Skeletal muscle satellite cell (primary cell): ENCODE measurements at regions not wholly inside any gene's neighbourhood (a gene's known extent, or its start where the extent isn't known, plus 50 kb on each side); places are given as distances from the start of the nearest gene placed in this dataset.
"Not testable (repeated sequence)": the region's sequence is repeated elsewhere in the genome, so short reads cannot be mapped to it uniquely, and the experiment has no call there.

ENCODE experiments used
- H3K27me3 ChIP-seq: 2 replicates; pipeline ENCODE4 v1.7.0; 2013; ENCODE audit warnings: low read length; ENCODE audit not compliant: control insufficient read depth, insufficient read depth
- H3K36me3 ChIP-seq: 2 replicates; pipeline ENCODE4 v1.7.0; 2013; ENCODE audit warnings: mild to moderate bottlenecking, control low read depth, low read length; ENCODE audit not compliant: insufficient read depth
- H3K4me1 ChIP-seq: 2 replicates; pipeline ENCODE4 v1.7.0; 2013; ENCODE audit warnings: low read length; ENCODE audit not compliant: control insufficient read depth, insufficient read depth
- H3K4me2 ChIP-seq: 2 replicates; pipeline ENCODE4 v1.7.0; 2013; ENCODE audit warnings: mild to moderate bottlenecking, low read length
- H3K4me3 ChIP-seq: 2 replicates; pipeline ENCODE4 v1.7.0; 2013; ENCODE audit warnings: low read length
- H3K9ac ChIP-seq: 2 replicates; pipeline ENCODE4 v1.7.0; 2013; ENCODE audit warnings: mild to moderate bottlenecking, low read depth, low read length, moderate library complexity
- H3K9me3 ChIP-seq: replicated peaks from 2 replicates; pipeline ENCODE4 v1.7.0; 2013; ENCODE audit warnings: mild to moderate bottlenecking, control low read depth, low read length

DNA sequence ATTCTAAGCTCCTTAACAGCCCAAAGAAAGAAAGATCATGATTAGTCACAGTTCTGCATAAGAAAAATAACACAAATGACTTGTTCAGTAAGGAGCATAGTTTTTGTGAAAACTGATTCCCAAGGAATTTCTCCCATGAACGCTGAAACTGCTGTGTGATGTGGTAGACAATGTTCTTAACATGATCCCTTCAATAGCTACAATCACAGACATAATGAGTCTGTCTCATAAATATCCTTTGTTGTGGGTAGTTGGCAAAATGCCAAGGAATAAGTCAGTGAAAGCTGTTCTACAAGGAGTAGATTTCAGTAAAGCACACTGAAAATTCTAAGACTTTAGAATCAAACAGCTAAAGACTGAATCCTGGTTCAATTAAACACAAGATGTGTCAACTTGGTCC lies 404.8 kb downstream of the HLX start:
- H3K4me2 ChIP-seq = peak overlapping the region; percentile 18

DNA sequence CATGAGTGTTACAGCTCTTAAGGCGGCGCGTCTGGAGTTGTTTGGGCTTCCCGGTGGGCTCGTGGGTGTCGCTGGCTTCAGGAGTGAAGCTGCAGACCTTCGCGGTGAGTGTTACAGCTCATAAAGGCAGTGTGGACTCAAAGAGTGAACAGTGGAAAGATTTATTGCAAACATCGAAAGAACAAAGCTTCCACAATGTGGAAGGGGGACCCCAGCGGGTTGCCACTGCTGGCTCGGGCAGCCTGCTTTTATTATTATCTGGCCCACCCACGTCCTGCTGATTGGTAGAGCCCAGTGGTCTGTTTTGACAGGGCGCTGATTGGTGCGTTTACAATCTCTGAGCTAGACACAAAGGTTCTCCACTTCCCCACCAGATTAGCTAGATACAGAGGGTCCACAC lies 405.7 kb downstream of the HLX start:
- peaks cover 19% of the 10 kb centered on the region for H3K4me1 ChIP-seq
- H3K9me3 ChIP-seq, H3K36me3 ChIP-seq, H3K9ac ChIP-seq, H3K27me3 ChIP-seq, H3K4me3 ChIP-seq, H3K4me2 ChIP-seq: not testable (repeated sequence)

More for the DNA sequence above, 404.8 kb downstream of the HLX start:
- no peaks in the 10 kb centered on the region for H3K36me3 ChIP-seq
- H3K4me1 ChIP-seq = peaks cover 19% of the 10 kb centered on the region
- H3K4me3 ChIP-seq = no peak overlapping the region
- H3K9ac ChIP-seq = no peak overlapping the region
- no peaks in the 10 kb centered on the region for H3K9me3 ChIP-seq
- H3K27me3 ChIP-seq = no peaks in the 10 kb centered on the region

DNA sequence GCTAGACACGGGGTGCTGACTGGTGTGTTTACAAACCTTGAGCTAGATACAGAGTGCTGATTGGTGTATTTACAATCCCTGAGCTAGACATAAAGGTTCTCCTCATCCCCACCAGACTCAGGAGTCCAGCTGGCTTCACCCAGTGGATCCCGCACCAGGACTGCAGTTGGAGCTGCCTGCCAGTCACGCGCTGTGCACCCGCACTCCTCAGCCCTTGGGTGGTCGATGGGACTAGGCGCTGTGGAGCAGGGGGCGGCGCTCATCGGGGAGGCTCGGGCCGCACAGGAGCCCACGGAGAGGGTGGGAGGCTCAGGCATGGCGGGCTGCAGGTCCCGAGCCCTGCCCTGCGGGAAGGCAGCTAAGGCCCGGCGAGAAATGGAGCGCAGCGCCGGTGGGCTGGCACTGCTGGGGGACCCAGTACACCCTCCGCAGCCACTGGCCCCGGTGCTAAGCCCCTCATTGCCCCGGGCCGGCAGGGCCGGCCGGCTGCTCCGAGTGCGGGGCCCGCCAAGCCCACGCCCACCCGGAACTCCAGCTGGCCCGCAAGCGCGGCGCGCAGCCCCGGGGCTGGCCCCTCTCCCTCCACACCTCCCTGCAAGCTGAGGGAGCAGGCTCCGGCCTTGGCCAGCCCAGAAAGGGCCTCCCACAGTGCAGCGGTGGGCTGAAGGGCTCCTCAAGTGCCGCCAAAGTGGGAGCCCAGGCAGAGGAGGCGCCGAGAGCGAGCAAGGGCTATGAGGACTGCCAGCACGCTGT lies 406.4 kb downstream of the HLX start:
- H3K4me3 ChIP-seq, H3K27me3 ChIP-seq, H3K9me3 ChIP-seq, H3K4me2 ChIP-seq, H3K36me3 ChIP-seq, H3K9ac ChIP-seq: not testable (repeated sequence)
- peaks cover 19% of the 10 kb centered on the region for H3K4me1 ChIP-seq

DNA sequence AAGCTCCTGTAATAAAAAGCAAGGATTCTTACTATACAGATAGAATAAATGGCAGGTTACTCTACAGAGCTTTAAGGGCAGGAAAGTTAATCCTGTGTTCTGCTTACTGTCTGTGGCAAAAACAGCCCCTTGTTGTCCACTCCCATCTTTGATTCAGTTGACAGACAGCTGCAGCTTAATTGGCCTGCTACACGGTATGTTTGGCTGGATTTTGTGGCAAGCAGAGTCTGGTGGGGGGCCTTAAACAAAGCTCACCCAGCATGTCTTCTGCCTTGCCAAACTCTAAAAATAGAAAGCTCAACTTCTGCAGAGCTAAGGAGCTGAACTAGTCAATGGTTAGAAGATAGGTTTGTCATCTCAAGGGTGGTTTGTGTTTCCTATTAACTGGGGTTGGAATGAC lies 407.2 kb downstream of the HLX start:
- no peaks in the 10 kb centered on the region for H3K36me3 ChIP-seq
- no peaks in the 10 kb centered on the region for H3K27me3 ChIP-seq
- peaks cover 19% of the 10 kb centered on the region for H3K4me1 ChIP-seq
- H3K4me3 ChIP-seq = no peak overlapping the region
- no peak overlapping the region for H3K9ac ChIP-seq
- H3K4me2 ChIP-seq = no peak overlapping the region
- no peaks in the 10 kb centered on the region for H3K9me3 ChIP-seq

DNA sequence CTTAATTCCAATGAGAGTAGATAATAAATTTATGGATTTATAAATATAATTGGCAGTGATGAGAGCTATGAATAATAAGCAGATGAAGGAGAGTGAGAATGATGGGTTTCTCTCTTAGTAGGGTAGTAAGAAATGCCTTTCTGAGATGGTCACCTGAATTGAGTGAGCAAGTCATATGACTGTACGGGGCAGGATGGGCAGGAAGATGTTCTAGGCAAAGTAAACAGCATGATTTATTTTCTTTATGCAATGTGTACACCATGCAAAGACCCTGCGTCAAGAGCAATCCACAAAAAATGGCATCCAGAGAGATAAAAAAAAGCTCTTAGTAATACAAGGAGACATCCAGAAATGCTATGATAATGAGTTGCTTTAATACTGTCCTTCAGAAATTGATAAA lies 409.9 kb downstream of the HLX start:
- Histone ChIP-seq H3K27me3 (no peaks in the 10 kb centered on the region), H3K4me3 (no peak overlapping the region), H3K9me3 (no peaks in the 10 kb centered on the region), H3K4me1 (peaks cover 5% of the 10 kb centered on the region), H3K4me2 (no peak overlapping the region), H3K36me3 (no peaks in the 10 kb centered on the region), H3K9ac (no peak overlapping the region)

DNA sequence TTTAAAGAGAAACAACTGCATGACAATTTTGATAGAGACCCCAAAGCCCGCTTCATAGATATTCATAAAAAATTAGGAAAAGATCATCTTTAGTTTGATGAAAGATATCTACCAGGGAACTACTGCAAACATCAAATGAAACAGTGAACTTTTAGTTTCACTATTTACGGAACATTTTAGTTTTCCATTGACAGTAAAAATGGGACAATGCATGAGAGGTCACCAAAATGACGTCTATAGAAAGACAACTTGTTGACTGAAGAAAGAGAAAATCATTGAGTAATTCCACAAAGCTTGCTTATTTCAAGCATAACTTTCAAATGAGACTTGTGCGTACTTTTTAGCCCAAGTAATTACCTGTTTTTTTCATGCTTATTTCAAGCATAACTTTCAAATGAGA lies 411.4 kb downstream of the HLX start:
- Histone ChIP-seq H3K4me3 (no peak overlapping the region), H3K27me3 (no peaks in the 10 kb centered on the region), H3K9me3 (no peaks in the 10 kb centered on the region), H3K4me1 (no peaks in the 10 kb centered on the region), H3K36me3 (no peaks in the 10 kb centered on the region), H3K9ac (no peak overlapping the region), H3K4me2 (no peak overlapping the region)

DNA sequence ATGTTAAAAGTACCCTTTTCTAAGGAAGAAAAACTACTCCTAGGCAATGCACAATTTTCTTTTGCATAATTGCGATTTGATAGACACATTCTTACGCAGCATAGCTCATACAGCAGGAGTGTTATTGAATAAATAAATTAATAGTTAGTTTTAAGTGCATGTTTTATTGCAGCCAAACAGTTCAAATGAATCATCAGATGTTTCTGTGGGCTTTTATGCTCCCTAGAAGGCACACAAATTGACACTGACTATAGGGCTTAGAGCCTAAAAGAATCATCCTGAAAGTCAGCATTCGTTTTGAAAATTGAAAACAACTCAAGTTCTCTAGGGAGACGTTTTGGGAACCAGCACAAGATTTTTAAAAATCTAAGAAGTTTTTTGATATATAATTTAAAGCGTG lies 411.9 kb downstream of the HLX start:
- Histone ChIP-seq H3K4me3 (no peak overlapping the region), H3K9ac (no peak overlapping the region), H3K4me1 (no peaks in the 10 kb centered on the region), H3K36me3 (no peaks in the 10 kb centered on the region), H3K9me3 (no peaks in the 10 kb centered on the region), H3K27me3 (no peaks in the 10 kb centered on the region), H3K4me2 (no peak overlapping the region)

DNA sequence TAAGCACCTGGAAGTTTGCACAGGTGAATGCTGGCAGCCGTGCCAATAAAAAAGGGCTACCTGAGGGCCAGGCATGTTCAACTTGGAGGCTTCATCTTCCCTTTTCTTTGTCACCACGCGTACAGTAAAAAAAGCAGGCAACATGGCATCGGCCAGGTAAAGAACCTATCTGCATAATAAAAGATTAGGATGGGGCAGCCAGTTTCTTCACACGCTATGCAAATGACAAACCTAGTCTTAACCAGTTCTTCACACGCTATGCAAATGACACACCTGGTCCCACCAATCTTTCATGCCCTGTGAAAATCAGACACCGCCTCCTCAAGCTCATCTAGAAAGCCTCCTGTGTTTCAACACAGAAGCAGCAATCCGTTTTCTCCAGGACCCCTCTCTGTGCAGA lies 413.4 kb downstream of the HLX start:
- H3K4me1 ChIP-seq = no peaks in the 10 kb centered on the region
- H3K4me3 ChIP-seq = no peak overlapping the region

DNA sequence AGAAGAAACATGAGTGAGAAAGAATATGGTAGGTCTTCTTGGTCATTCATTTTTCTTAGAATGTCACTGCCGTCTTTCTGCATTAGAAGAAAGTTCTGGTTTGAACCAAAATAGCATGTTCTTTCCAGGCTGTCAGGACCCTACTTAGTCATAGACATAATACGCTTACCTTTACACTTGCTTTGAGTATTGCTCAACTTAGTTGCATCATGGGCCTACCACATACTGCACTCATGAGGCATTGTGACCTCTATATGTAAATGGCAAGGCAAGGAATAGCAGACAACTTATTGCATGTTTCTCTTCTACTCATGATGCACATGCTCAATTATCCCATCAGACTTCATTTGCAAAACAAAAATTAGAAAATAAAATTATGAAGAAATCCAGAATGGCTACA lies 415.0 kb downstream of the HLX start:
- Histone ChIP-seq H3K4me2 (no peak overlapping the region), H3K9me3 (no peaks in the 10 kb centered on the region), H3K4me1 (no peaks in the 10 kb centered on the region), H3K36me3 (no peaks in the 10 kb centered on the region), H3K27me3 (no peaks in the 10 kb centered on the region), H3K9ac (no peak overlapping the region), H3K4me3 (no peak overlapping the region)

More for the DNA sequence above, 413.4 kb downstream of the HLX start:
- H3K27me3 ChIP-seq = no peaks in the 10 kb centered on the region
- H3K36me3 ChIP-seq = no peaks in the 10 kb centered on the region
- no peaks in the 10 kb centered on the region for H3K9me3 ChIP-seq
- H3K4me2 ChIP-seq = no peak overlapping the region
- H3K9ac ChIP-seq = no peak overlapping the region

DNA sequence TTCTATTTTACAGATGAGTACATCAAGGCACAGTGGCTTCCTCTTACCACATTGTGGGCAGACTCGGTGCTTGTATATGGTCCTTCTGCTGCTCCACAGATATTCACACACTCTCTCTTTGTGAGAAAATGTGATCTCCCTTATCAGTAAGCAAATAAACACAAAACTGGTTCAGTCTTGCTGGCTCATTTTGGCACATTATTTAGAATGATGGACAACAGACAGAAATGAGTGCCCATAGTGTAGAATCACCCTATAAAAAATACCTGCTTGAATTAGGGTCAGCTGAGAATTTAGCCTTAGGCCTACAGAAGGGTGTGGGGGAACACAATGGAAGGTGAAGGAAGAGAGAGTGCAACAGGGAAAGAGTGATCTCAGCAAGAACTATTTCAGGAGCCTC lies 423.1 kb downstream of the HLX start:
- Histone ChIP-seq H3K4me3 (no peak overlapping the region), H3K4me2 (no peak overlapping the region), H3K4me1 (no peaks in the 10 kb centered on the region), H3K27me3 (no peaks in the 10 kb centered on the region), H3K36me3 (no peaks in the 10 kb centered on the region), H3K9me3 (no peaks in the 10 kb centered on the region), H3K9ac (no peak overlapping the region)

DNA sequence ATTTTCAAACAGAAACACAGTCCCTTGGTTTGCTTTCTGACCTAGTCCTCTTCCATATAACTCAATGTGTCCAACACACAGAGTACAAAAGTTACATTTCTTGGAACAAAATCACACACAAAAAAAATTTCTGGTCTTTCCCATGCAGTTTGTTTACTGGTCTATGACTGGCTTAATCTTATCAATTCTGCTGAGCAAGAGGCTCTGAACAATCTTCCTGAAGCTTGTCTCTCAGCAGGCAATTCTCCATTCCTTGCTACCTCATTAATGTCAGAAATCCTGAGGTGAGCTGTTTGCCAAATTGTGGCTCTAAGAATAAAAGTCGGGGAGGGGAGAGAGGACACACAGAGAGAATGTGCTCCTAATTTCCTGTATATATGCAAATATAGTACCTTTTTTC lies 423.6 kb downstream of the HLX start:
- Histone ChIP-seq H3K9me3 (no peaks in the 10 kb centered on the region), H3K4me1 (no peaks in the 10 kb centered on the region), H3K36me3 (no peaks in the 10 kb centered on the region), H3K27me3 (no peaks in the 10 kb centered on the region), H3K4me2 (no peak overlapping the region), H3K9ac (no peak overlapping the region), H3K4me3 (no peak overlapping the region)

DNA sequence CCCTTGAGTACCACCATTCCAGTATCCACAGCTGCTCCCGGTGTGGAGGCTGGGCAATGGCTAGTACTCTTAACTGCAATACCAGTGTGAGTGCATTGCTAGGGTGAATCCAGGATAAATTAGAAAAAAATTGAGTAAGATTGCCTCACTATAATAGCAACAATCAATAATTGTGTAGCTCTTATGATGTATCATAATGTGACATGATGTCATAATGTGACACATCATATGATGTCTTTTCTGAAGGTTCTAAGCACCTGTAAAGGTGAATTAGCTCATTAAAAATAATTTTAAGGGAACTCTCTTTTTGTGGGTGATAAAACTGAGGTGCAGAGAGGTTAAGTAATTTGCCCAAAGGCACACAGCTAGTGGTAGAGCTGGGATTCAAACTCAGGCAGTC lies 424.4 kb downstream of the HLX start:
- Histone ChIP-seq H3K4me2 (no peak overlapping the region), H3K9me3 (no peaks in the 10 kb centered on the region), H3K27me3 (no peaks in the 10 kb centered on the region), H3K9ac (no peak overlapping the region), H3K36me3 (no peaks in the 10 kb centered on the region), H3K4me1 (no peaks in the 10 kb centered on the region), H3K4me3 (no peak overlapping the region)
